HEK293 (cell line): ENCODE measurements at regions not wholly inside any gene's neighbourhood (a gene's known extent, or its start where the extent isn't known, plus 50 kb on each side); places are given as distances from the start of the nearest gene placed in this dataset.

Source experiments
- CTCF ChIA-PET: fragments of 350-600 bp; formaldehyde crosslinking; extraction: SDS; loops from one replicate; lab custom pipeline; 2021; ENCODE audit warnings: antibody characterized with exemption; lab: Yijun Ruan, JAX
- POLR2A ChIA-PET: fragments of 300-600 bp; formaldehyde crosslinking; extraction: SDS; loops from one replicate; lab custom pipeline; 2020; ENCODE audit warnings: antibody characterized with exemption, inconsistent platforms; lab: Yijun Ruan, JAX
- H3K27ac ChIP-seq: fragments of 200-500 bp; sonication (Bioruptor generic); 2 replicates; pipeline ENCODE4 v1.5.1; 2014; ENCODE audit warnings: low read depth, low read length, control low read depth, inconsistent platforms; ENCODE audit errors: extremely low read depth
- H3K36me3 ChIP-seq, 2 experiments: fragments of 200-500 bp in 1 of 2; sonication (Bioruptor generic) in 1 of 2; 1 replicate in 1 of 2; 2 replicates in 1 of 2; pipeline ENCODE4 v1.5.1; 2014 to 2017; ENCODE audit warnings: inconsistent platforms in 2 of 2, low read length in 2 of 2; ENCODE audit not compliant: control insufficient read depth in 2 of 2, insufficient read depth in 1 of 2
- H3K4me1 ChIP-seq: fragments of 200-500 bp; sonication (Bioruptor generic); 2 replicates; pipeline ENCODE4 v1.5.1; 2014; ENCODE audit warnings: mild to moderate bottlenecking, low read length, inconsistent platforms; ENCODE audit not compliant: control insufficient read depth, insufficient read depth
- H3K4me3 ChIP-seq: 2 replicates; pipeline ENCODE4 v1.5.1; 2011; ENCODE audit warnings: low read depth, mild to moderate bottlenecking, control low read depth, low read length, moderate library complexity
- H3K9me3 ChIP-seq: fragments of 200-500 bp; sonication (Bioruptor generic); 2 replicates; pipeline ENCODE4 v1.5.1; 2014; ENCODE audit warnings: low read depth, low read length, inconsistent platforms; ENCODE audit not compliant: control insufficient read depth, insufficient read depth
- GLI2 ChIP-seq: fragments of 450-650 bp; formaldehyde crosslinking; IDR thresholded peaks from 2 replicates; pipeline ENCODE4; 2017; ENCODE audit warnings: missing biosample characterization, missing genetic modification characterization, low read depth, borderline replicate concordance
- KLF16 ChIP-seq: fragments of 450-650 bp; formaldehyde crosslinking; IDR thresholded peaks from 2 replicates; pipeline ENCODE4 v1.5.1; 2017; ENCODE audit warnings: missing biosample characterization, missing genetic modification characterization
- MZF1 ChIP-seq: fragments of 450-650 bp; formaldehyde crosslinking; IDR thresholded peaks from 2 replicates; pipeline ENCODE4 v1.5.1; 2017; ENCODE audit warnings: missing biosample characterization, missing genetic modification characterization, borderline replicate concordance
- WT1 ChIP-seq: fragments of 450-650 bp; formaldehyde crosslinking; IDR thresholded peaks from 2 replicates; pipeline ENCODE4 v1.5.1; 2016; ENCODE audit warnings: missing biosample characterization, missing genetic modification characterization
- ZBTB21 ChIP-seq: fragments of 450-650 bp; formaldehyde crosslinking; IDR thresholded peaks from 2 replicates; pipeline ENCODE4 v1.5.1; 2017; ENCODE audit warnings: missing biosample characterization, missing genetic modification characterization
- ZEB2 ChIP-seq: fragments of 450-650 bp; formaldehyde crosslinking; IDR thresholded peaks from 2 replicates; pipeline ENCODE4 v1.5.1; 2016; ENCODE audit warnings: missing biosample characterization, missing genetic modification characterization
- ZFP69B ChIP-seq: fragments of 450-650 bp; formaldehyde crosslinking; IDR thresholded peaks from 2 replicates; pipeline ENCODE4 v1.5.1; 2016; ENCODE audit warnings: missing biosample characterization, missing genetic modification characterization
- ZNF121 ChIP-seq: fragments of 450-650 bp; formaldehyde crosslinking; IDR thresholded peaks from 2 replicates; pipeline ENCODE4 v1.5.1; 2016; ENCODE audit warnings: missing biosample characterization, missing genetic modification characterization
- ZNF140 ChIP-seq: fragments of 450-650 bp; formaldehyde crosslinking; IDR thresholded peaks from 2 replicates; pipeline ENCODE4 v1.5.1; 2016; ENCODE audit warnings: missing biosample characterization, missing genetic modification characterization
- ZNF335 ChIP-seq: fragments of 450-650 bp; formaldehyde crosslinking; conservative IDR thresholded peaks from 2 replicates; pipeline ENCODE4 v1.5.1; 2016; ENCODE audit warnings: missing biosample characterization, missing genetic modification characterization
- ZNF350 ChIP-seq: fragments of 450-650 bp; formaldehyde crosslinking; IDR thresholded peaks from 2 replicates; pipeline ENCODE4 v1.5.0; 2017; ENCODE audit warnings: missing biosample characterization, mild to moderate bottlenecking, missing genetic modification characterization
- ZNF391 ChIP-seq: fragments of 450-650 bp; formaldehyde crosslinking; IDR thresholded peaks from 2 replicates; pipeline ENCODE4 v1.5.1; 2016; ENCODE audit warnings: low read depth, missing biosample characterization, missing genetic modification characterization, borderline replicate concordance
- ZNF394 ChIP-seq: fragments of 450-650 bp; formaldehyde crosslinking; IDR thresholded peaks from 2 replicates; pipeline ENCODE4 v1.5.1; 2016; ENCODE audit warnings: missing biosample characterization, missing genetic modification characterization, mild to moderate bottlenecking, moderate library complexity, borderline replicate concordance
- ZNF529 ChIP-seq: fragments of 450-650 bp; formaldehyde crosslinking; IDR thresholded peaks from 2 replicates; pipeline ENCODE4 v1.5.1; 2017; ENCODE audit warnings: missing genetic modification characterization, missing biosample characterization; ENCODE audit not compliant: insufficient replicate concordance
- ZNF544 ChIP-seq: fragments of 450-650 bp; formaldehyde crosslinking; IDR thresholded peaks from 2 replicates; pipeline ENCODE4 v1.5.0; 2017; ENCODE audit warnings: missing biosample characterization, missing genetic modification characterization
- ZNF596 ChIP-seq: fragments of 450-650 bp; IDR thresholded peaks from 2 replicates; pipeline ENCODE4 v1.5.0; 2018; ENCODE audit warnings: missing biosample characterization, mild to moderate bottlenecking, missing genetic modification characterization, moderate library complexity
- ZNF626 ChIP-seq: fragments of 450-650 bp; sonication (Bioruptor Pico); formaldehyde crosslinking; IDR thresholded peaks from 2 replicates; pipeline ENCODE4 v1.5.1; 2018; ENCODE audit warnings: missing biosample characterization, missing genetic modification characterization, inconsistent platforms
- ZNF843 ChIP-seq: fragments of 450-650 bp; formaldehyde crosslinking; IDR thresholded peaks from 2 replicates; pipeline ENCODE4 v1.5.1; 2016; ENCODE audit warnings: missing biosample characterization, missing genetic modification characterization
- ZXDB ChIP-seq: fragments of 450-650 bp; formaldehyde crosslinking; IDR thresholded peaks from 2 replicates; pipeline ENCODE4 v1.5.1; 2016; ENCODE audit warnings: missing biosample characterization, missing genetic modification characterization
- TF ChIP-seq, protein P1 (sequence below): fragments of 450-650 bp; formaldehyde crosslinking; IDR thresholded peaks from 2 replicates; pipeline ENCODE4 v1.5.1; 2016; ENCODE audit warnings: missing biosample characterization, missing genetic modification characterization
- TF ChIP-seq, protein P2 (sequence below): fragments of 450-650 bp; formaldehyde crosslinking; IDR thresholded peaks from 2 replicates; pipeline ENCODE4; 2016; ENCODE audit warnings: missing biosample characterization, missing genetic modification characterization
- TF ChIP-seq, protein P3 (sequence below): fragments of 450-650 bp; formaldehyde crosslinking; IDR thresholded peaks from 2 replicates; pipeline ENCODE4 v1.5.1; 2017; ENCODE audit warnings: missing biosample characterization, missing genetic modification characterization
- TF ChIP-seq, protein P4 (sequence below): fragments of 450-650 bp; formaldehyde crosslinking; IDR thresholded peaks from 2 replicates; pipeline ENCODE4 v1.5.1; 2017; ENCODE audit warnings: missing biosample characterization, missing genetic modification characterization
- TF ChIP-seq, protein P5 (sequence below): fragments of 450-650 bp; formaldehyde crosslinking; IDR thresholded peaks from 2 replicates; pipeline ENCODE4 v1.5.1; 2016; ENCODE audit warnings: missing biosample characterization, missing genetic modification characterization

DNA sequence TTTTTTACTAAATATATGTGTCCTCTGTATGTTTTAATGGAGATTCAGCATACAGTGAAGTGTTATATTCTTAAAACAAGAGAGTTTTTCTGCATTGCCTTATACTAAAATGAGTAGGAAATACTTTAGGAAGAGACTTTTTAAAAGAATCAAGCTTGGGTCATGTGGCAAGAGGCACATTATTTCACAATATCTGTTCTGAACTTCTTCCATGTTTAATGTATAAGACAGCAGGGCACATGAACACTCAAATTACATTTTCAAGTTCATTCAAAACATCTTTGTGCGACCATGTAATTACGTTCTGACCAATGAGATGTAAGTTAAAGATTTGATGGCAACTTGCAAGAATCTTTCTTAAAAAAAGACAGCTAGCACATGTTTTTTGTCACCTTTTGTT is 1055.9 kb downstream of the NR2F1-AS1 start:
- Histone ChIP-seq H3K27ac (no peak overlapping the region), H3K4me1 (no peaks in the 10 kb centered on the region), H3K4me3 (no peak overlapping the region), H3K9me3 (no peaks in the 10 kb centered on the region), H3K36me3 (no peaks in the 10 kb centered on the region)
- CTCF ChIA-PET = interaction anchor here (0.6 kb wide), 1 partner anchor 26 kb away, joined by 3 read pairs; no protein-coding TSS in a partner anchor
- TF ChIP-seq ZNF529 (tag by site-specific recombination) (no peak), MZF1 (tag by site-specific recombination) (no peak), ZNF544 (tag by site-specific recombination) (no peak), GLI2 (tag by site-specific recombination) (no peak), ZNF596 (tag by site-specific recombination) (no peak), ZNF391 (tag by site-specific recombination) (no peak), ZNF843 (tag by site-specific recombination) (no peak), ZNF394 (tag by site-specific recombination) (no peak), ZNF121 (tag by site-specific recombination) (no peak), ZFP69B (tag by site-specific recombination) (no peak)
- TF ChIP-seq, protein P1, sequence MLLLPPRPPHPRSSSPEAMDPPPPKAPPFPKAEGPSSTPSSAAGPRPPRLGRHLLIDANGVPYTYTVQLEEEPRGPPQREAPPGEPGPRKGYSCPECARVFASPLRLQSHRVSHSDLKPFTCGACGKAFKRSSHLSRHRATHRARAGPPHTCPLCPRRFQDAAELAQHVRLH = no peak
- TF ChIP-seq, protein P2, sequence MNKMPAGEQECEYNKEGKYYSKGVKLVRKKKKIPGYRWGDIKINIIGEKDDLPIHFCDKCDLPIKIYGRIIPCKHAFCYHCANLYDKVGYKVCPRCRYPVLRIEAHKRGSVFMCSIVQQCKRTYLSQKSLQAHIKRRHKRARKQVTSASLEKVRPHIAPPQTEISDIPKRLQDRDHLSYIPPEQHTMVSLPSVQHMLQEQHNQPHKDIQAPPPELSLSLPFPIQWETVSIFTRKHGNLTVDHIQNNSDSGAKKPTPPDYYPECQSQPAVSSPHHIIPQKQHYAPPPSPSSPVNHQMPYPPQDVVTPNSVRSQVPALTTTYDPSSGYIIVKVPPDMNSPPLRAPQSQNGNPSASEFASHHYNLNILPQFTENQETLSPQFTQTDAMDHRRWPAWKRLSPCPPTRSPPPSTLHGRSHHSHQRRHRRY = no peak
- POLR2A ChIA-PET = no interaction called here

DNA sequence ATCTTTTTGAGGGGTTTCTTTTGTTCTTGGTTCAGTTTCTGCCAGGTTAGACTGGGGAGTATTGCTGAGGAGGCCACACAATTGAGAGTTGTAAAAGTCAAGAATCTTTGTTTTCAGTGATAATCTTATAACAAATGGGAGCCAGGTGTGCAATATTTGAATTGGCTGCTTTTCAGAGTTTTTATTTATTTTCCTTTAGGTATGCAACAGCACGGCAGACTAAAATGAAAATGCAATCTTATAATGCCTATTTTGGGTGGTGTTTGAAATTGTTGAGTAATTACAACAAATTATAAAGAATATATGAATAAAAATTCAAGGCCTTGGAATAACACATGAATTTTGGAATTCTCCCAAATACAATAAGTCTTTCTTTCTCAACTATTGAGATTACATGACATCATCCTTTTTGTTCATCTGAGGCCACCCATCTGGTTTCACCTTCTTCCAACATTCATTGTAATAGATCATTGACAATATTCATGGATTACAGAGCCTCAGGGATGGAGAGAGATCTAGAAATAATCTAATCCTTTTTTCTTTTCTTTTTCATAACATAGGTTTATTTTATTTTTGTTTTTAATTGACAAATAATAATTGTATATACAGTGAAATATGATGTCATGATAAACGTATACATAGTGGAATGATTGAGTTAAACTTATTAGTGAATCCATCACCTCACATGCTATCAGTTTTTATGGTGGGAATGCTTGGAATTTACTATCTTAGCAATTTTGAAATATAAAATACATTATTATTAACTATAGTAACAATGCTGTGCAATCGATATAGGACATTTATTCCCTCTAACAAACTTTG is 1061.0 kb downstream of the NR2F1-AS1 start:
- ChIA-PET POLR2A (no interaction called here), CTCF (no interaction called here)
- H3K4me3 ChIP-seq = no peak overlapping the region
- no peak overlapping the region for H3K27ac ChIP-seq
- peaks cover 10% of the 10 kb centered on the region for H3K4me1 ChIP-seq
- no peaks in the 10 kb centered on the region for H3K9me3 ChIP-seq
- H3K36me3 ChIP-seq = no peaks in the 10 kb centered on the region
- TF ChIP-seq, protein P3, sequence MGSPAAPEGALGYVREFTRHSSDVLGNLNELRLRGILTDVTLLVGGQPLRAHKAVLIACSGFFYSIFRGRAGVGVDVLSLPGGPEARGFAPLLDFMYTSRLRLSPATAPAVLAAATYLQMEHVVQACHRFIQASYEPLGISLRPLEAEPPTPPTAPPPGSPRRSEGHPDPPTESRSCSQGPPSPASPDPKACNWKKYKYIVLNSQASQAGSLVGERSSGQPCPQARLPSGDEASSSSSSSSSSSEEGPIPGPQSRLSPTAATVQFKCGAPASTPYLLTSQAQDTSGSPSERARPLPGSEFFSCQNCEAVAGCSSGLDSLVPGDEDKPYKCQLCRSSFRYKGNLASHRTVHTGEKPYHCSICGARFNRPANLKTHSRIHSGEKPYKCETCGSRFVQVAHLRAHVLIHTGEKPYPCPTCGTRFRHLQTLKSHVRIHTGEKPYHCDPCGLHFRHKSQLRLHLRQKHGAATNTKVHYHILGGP (tag by site-specific recombination) = peak; percentile 24; the same call in 1 of the 2 replicates
- TF ChIP-seq, protein P4, sequence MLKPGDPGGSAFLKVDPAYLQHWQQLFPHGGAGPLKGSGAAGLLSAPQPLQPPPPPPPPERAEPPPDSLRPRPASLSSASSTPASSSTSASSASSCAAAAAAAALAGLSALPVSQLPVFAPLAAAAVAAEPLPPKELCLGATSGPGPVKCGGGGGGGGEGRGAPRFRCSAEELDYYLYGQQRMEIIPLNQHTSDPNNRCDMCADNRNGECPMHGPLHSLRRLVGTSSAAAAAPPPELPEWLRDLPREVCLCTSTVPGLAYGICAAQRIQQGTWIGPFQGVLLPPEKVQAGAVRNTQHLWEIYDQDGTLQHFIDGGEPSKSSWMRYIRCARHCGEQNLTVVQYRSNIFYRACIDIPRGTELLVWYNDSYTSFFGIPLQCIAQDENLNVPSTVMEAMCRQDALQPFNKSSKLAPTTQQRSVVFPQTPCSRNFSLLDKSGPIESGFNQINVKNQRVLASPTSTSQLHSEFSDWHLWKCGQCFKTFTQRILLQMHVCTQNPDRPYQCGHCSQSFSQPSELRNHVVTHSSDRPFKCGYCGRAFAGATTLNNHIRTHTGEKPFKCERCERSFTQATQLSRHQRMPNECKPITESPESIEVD (tag by site-specific recombination) = 0 out of 2 replicates have a peak, but pooled peaks have one; percentile 12
- TF ChIP-seq, protein P5, sequence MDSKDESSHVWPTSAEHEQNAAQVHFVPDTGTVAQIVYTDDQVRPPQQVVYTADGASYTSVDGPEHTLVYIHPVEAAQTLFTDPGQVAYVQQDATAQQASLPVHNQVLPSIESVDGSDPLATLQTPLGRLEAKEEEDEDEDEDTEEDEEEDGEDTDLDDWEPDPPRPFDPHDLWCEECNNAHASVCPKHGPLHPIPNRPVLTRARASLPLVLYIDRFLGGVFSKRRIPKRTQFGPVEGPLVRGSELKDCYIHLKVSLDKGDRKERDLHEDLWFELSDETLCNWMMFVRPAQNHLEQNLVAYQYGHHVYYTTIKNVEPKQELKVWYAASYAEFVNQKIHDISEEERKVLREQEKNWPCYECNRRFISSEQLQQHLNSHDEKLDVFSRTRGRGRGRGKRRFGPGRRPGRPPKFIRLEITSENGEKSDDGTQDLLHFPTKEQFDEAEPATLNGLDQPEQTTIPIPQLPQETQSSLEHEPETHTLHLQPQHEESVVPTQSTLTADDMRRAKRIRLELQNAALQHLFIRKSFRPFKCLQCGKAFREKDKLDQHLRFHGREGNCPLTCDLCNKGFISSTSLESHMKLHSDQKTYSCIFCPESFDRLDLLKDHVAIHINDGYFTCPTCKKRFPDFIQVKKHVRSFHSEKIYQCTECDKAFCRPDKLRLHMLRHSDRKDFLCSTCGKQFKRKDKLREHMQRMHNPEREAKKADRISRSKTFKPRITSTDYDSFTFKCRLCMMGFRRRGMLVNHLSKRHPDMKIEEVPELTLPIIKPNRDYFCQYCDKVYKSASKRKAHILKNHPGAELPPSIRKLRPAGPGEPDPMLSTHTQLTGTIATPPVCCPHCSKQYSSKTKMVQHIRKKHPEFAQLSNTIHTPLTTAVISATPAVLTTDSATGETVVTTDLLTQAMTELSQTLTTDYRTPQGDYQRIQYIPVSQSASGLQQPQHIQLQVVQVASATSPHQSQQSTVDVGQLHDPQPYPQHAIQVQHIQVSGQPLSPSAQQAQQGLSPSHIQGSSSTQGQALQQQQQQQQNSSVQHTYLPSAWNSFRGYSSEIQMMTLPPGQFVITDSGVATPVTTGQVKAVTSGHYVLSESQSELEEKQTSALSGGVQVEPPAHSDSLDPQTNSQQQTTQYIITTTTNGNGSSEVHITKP (tag by site-specific recombination) = peak; percentile 27; the same call in 1 of the 2 replicates
- no peak for TF ChIP-seq ZNF140 (tag by site-specific recombination)
- no peak for TF ChIP-seq ZNF350 (tag by site-specific recombination)
- TF ChIP-seq WT1 (tag by site-specific recombination) = peak; percentile 76
- TF ChIP-seq ZBTB21 = 0 out of 2 replicates have a peak, but pooled peaks have one; percentile 9
- no peak for TF ChIP-seq KLF16 (tag by site-specific recombination)
- TF ChIP-seq ZXDB (tag by site-specific recombination) = peak; percentile 55; the same call in 1 of the 2 replicates
- TF ChIP-seq GLI2 (tag by site-specific recombination) = 0 out of 2 replicates have a peak, but pooled peaks have one; percentile 19
- peak; percentile 19; the same call in 1 of the 2 replicates for TF ChIP-seq ZNF335 (tag by site-specific recombination)
- no peak for TF ChIP-seq ZEB2 (tag by site-specific recombination)
- 0 out of 2 replicates have a peak, but pooled peaks have one; percentile 24 for TF ChIP-seq ZNF626 (tag by site-specific recombination)
